HepG2 (cell line): ENCODE measurements at regions not wholly inside any gene's neighbourhood (a gene's known extent, or its start where the extent isn't known, plus 50 kb on each side); places are given as distances from the start of the nearest gene placed in this dataset.

Experiments used
- EEA1 ChIP-seq: sonication (generic); formaldehyde crosslinking; IDR thresholded peaks from 2 replicates; pipeline ENCODE4 v1.5.1; 2020; ENCODE audit warnings: mild to moderate bottlenecking, missing genetic modification reagents, borderline replicate concordance
- GABPA ChIP-seq, 2 experiments: IDR thresholded peaks; 2 replicates each; pipeline ENCODE4 v1.6.1; 2011 to 2016; ENCODE audit warnings: low read depth in 2 of 2, low read length in 1 of 2, missing biosample characterization in 1 of 2, missing genetic modification characterization in 1 of 2
- GATAD2A ChIP-seq: IDR thresholded peaks from 2 replicates; pipeline ENCODE4 v1.6.1; 2016
- GTF3A ChIP-seq: sonication (generic); formaldehyde crosslinking; conservative IDR thresholded peaks from 2 replicates; pipeline ENCODE4 v1.4.0; 2020; ENCODE audit warnings: mild to moderate bottlenecking, missing genetic modification reagents
- HNRNPK ChIP-seq: fragments of 200-400 bp; formaldehyde crosslinking; IDR thresholded peaks from 2 replicates; pipeline ENCODE4 v1.6.1; 2018; ENCODE audit warnings: low read length, low read depth, moderate library complexity, mild to moderate bottlenecking; ENCODE audit not compliant: poor library complexity, severe bottlenecking
- MTA1 ChIP-seq: sonication (generic); formaldehyde crosslinking; IDR thresholded peaks from 2 replicates; pipeline ENCODE4 v1.4.0; 2020; ENCODE audit warnings: missing genetic modification reagents, mild to moderate bottlenecking, borderline replicate concordance
- NR2F2 ChIP-seq: IDR thresholded peaks from 2 replicates; pipeline ENCODE4 v1.6.1; 2012; ENCODE audit warnings: low read depth, inconsistent platforms, borderline replicate concordance
- POGK ChIP-seq: sonication (generic); formaldehyde crosslinking; conservative IDR thresholded peaks from 2 replicates; pipeline ENCODE4 v1.8.0; 2022; ENCODE audit warnings: mild to moderate bottlenecking, moderate library complexity, missing genetic modification reagents
- SETDB1 ChIP-seq: sonication (generic); formaldehyde crosslinking; IDR thresholded peaks from 2 replicates; pipeline ENCODE4 v1.5.1; 2020; ENCODE audit warnings: missing genetic modification reagents, mild to moderate bottlenecking, borderline replicate concordance
- SIN3A ChIP-seq: IDR thresholded peaks from 2 replicates; pipeline ENCODE4 v1.6.1; 2011; ENCODE audit warnings: low read depth, mild to moderate bottlenecking, control low read depth, low read length, borderline replicate concordance
- SMARCC2 ChIP-seq: fragments of 450-650 bp; IDR thresholded peaks from 2 replicates; pipeline ENCODE4 v1.6.1; 2017; ENCODE audit warnings: antibody characterized with exemption, mild to moderate bottlenecking
- SNAPC2 ChIP-seq: sonication (generic); formaldehyde crosslinking; IDR thresholded peaks from 2 replicates; pipeline ENCODE4 v1.8.1; 2022; ENCODE audit warnings: mild to moderate bottlenecking, missing genetic modification reagents
- ZFP36 ChIP-seq: fragments of 150-350 bp; IDR thresholded peaks from 2 replicates; pipeline ENCODE4 v1.6.1; 2018; ENCODE audit warnings: borderline replicate concordance, low read length, low read depth; ENCODE audit not compliant: partially characterized antibody
- ZFP82 ChIP-seq: sonication (generic); formaldehyde crosslinking; IDR thresholded peaks from 2 replicates; pipeline ENCODE4 v1.5.1; 2020; ENCODE audit warnings: mild to moderate bottlenecking, missing genetic modification reagents, borderline replicate concordance
- ZHX1 ChIP-seq: sonication (generic); formaldehyde crosslinking; IDR thresholded peaks from 2 replicates; pipeline ENCODE4 v1.8.1; 2022; ENCODE audit warnings: low read depth, mild to moderate bottlenecking, missing genetic modification reagents
- ZNF274 ChIP-seq: sonication (generic); formaldehyde crosslinking; IDR thresholded peaks from 2 replicates; pipeline ENCODE4 v1.5.1; 2020; ENCODE audit warnings: mild to moderate bottlenecking, missing genetic modification reagents
- ZNF326 ChIP-seq: sonication (generic); formaldehyde crosslinking; IDR thresholded peaks from 2 replicates; pipeline ENCODE4 v1.4.0; 2020; ENCODE audit warnings: missing genetic modification reagents, borderline replicate concordance
- ZNF446 ChIP-seq: sonication (generic); formaldehyde crosslinking; IDR thresholded peaks from 2 replicates; pipeline ENCODE4 v1.5.0; 2020; ENCODE audit warnings: mild to moderate bottlenecking, missing genetic modification reagents
- ZNF546 ChIP-seq: sonication (generic); formaldehyde crosslinking; conservative IDR thresholded peaks from 2 replicates; pipeline ENCODE4 v1.8.1; 2023; ENCODE audit warnings: mild to moderate bottlenecking, missing genetic modification reagents
- ZNF564 ChIP-seq: sonication (generic); formaldehyde crosslinking; IDR thresholded peaks from 2 replicates; pipeline ENCODE4 v1.8.1; 2023; ENCODE audit warnings: mild to moderate bottlenecking, missing genetic modification reagents
- ZNF619 ChIP-seq: sonication (generic); formaldehyde crosslinking; IDR thresholded peaks from 2 replicates; pipeline ENCODE4 v1.4.0; 2020; ENCODE audit warnings: mild to moderate bottlenecking, missing genetic modification reagents
- ZNF747 ChIP-seq: sonication (generic); formaldehyde crosslinking; IDR thresholded peaks from 2 replicates; pipeline ENCODE4 v1.8.1; 2023; ENCODE audit warnings: missing genetic modification reagents, mild to moderate bottlenecking, borderline replicate concordance
- ZNF800 ChIP-seq: sonication (generic); formaldehyde crosslinking; IDR thresholded peaks from 2 replicates; pipeline ENCODE4 v1.4.0; 2020; ENCODE audit warnings: missing genetic modification reagents
- TF ChIP-seq, protein P1 (sequence below): sonication (generic); formaldehyde crosslinking; IDR thresholded peaks from 2 replicates; pipeline ENCODE4 v1.4.0; 2020; ENCODE audit warnings: mild to moderate bottlenecking, missing genetic modification reagents

DNA sequence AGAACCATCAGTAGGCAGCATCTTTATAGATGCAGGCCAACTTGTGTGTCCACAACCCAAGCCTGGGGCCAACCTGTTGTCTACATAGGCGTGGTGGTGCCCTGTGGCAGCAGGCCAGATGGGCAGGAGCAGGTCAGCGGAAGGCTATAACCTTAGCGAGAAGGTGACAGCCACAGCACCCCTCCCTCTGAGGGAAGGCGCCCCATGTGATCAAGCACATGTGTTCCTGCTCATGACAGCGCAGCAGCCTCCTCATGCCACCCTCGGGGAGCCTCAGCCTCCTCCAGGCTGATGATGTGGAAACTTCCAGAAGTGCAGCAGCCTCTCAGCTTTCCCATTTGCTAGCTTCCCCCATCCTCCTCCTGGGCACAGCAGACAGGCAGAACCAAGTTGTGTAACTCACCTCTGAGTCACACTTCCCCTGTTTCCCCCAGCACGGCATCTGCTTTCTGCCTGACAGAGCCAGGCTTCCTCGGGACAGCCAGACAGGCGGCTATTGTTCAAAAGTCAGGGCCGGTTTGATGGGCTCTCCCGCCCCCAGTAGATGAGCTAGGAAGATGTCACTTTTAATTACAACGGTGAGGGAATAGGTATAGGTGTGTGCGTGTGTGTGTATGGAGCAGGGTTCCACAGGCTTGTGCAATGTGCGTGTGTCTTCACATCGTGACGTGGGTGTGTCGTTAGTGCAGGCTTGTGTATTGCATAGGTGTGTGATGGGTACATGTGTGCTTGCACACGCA, 312.0 kb upstream of the ZMIZ1 start (continued):
- TF ChIP-seq, protein P1, sequence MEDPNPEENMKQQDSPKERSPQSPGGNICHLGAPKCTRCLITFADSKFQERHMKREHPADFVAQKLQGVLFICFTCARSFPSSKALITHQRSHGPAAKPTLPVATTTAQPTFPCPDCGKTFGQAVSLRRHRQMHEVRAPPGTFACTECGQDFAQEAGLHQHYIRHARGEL (CRISPR knock-in tag), result no peak
- TF ChIP-seq ZNF326 (CRISPR knock-in tag) (no peak), GABPA (IDR thresholded peaks at IDR 0.05; ENCODE audit: low read depth, low read length) (no peak), GABPA (CRISPR knock-in tag; IDR thresholded peaks at IDR 0.05; ENCODE audit: low read depth) (no peak), POGK (CRISPR knock-in tag) (no peak), ZHX1 (CRISPR knock-in tag) (no peak), ZNF747 (CRISPR knock-in tag) (no peak), ZNF274 (CRISPR knock-in tag) (no peak), NR2F2 (no peak), ZNF446 (CRISPR knock-in tag) (no peak), ZNF619 (CRISPR knock-in tag) (no peak), HNRNPK (no peak), ZNF564 (no peak), SMARCC2 (no peak), MTA1 (no peak), ZFP36 (no peak), GATAD2A (CRISPR knock-in tag) (peak; percentile 68; the same call in 1 of the 2 replicates), ZNF800 (no peak), ZFP82 (CRISPR knock-in tag) (no peak), ZNF546 (no peak), SIN3A (no peak), GTF3A (no peak), SNAPC2 (CRISPR knock-in tag) (no peak), EEA1 (CRISPR knock-in tag) (no peak), SETDB1 (no peak)
